ENCODE measurements at regions not wholly inside any gene's neighbourhood (a gene's known extent, or its start where the extent isn't known, plus 50 kb on each side); places are given as distances from the start of the nearest gene placed in this dataset.

DNA sequence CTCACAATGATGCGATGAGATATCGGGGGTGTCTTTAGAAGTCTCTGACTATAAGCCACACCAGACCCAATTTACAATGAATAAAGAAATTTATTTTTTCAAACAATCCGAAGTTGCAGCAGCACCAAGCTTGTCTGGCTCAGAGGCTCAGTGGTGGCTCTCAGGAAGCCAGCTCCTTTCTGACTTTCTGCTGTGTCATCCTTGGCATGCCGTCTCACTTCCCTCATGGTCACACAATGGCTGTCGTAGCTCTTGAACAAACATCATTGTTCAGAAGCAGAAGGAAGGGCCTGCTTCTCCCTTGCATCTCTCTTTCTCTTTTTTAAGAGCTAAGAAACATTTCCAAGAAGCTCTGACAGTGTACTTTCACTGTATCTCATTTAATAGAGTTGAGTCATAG lies 299.0 kb downstream of the DOK5 start:
- no peak for TF ChIP-seq FOXM1 (IDR thresholded peaks at IDR 0.05; ENCODE audit: borderline replicate concordance, low read depth)
- TF ChIP-seq CEBPB (IDR thresholded peaks at IDR 0.05): no peak
- TF ChIP-seq ZBTB7A (IDR thresholded peaks at IDR 0.05; ENCODE audit: low read depth): no peak
- TF ChIP-seq, protein P1, sequence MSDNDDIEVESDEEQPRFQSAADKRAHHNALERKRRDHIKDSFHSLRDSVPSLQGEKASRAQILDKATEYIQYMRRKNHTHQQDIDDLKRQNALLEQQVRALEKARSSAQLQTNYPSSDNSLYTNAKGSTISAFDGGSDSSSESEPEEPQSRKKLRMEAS (IDR thresholded peaks at IDR 0.05): no peak
- no peak for TF ChIP-seq EGR1 (IDR thresholded peaks at IDR 0.05)
- no peak for TF ChIP-seq YY1 (IDR thresholded peaks at IDR 0.05; ENCODE audit: low read depth)
- no peak for TF ChIP-seq TAF1 (IDR thresholded peaks at IDR 0.05; ENCODE audit: low read depth)
- TF ChIP-seq TEAD4 (IDR thresholded peaks at IDR 0.05): no peak
- no peak for TF ChIP-seq NFIC (IDR thresholded peaks at IDR 0.05)
- TF ChIP-seq CREB1 (IDR thresholded peaks at IDR 0.05; ENCODE audit: low read depth): no peak
- no peak for TF ChIP-seq TCF12 (IDR thresholded peaks at IDR 0.05; ENCODE audit: low read depth)
- TF ChIP-seq, protein P2, sequence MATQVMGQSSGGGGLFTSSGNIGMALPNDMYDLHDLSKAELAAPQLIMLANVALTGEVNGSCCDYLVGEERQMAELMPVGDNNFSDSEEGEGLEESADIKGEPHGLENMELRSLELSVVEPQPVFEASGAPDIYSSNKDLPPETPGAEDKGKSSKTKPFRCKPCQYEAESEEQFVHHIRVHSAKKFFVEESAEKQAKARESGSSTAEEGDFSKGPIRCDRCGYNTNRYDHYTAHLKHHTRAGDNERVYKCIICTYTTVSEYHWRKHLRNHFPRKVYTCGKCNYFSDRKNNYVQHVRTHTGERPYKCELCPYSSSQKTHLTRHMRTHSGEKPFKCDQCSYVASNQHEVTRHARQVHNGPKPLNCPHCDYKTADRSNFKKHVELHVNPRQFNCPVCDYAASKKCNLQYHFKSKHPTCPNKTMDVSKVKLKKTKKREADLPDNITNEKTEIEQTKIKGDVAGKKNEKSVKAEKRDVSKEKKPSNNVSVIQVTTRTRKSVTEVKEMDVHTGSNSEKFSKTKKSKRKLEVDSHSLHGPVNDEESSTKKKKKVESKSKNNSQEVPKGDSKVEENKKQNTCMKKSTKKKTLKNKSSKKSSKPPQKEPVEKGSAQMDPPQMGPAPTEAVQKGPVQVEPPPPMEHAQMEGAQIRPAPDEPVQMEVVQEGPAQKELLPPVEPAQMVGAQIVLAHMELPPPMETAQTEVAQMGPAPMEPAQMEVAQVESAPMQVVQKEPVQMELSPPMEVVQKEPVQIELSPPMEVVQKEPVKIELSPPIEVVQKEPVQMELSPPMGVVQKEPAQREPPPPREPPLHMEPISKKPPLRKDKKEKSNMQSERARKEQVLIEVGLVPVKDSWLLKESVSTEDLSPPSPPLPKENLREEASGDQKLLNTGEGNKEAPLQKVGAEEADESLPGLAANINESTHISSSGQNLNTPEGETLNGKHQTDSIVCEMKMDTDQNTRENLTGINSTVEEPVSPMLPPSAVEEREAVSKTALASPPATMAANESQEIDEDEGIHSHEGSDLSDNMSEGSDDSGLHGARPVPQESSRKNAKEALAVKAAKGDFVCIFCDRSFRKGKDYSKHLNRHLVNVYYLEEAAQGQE (IDR thresholded peaks at IDR 0.05; ENCODE audit: low read depth): no peak
- no peak for TF ChIP-seq EP300 (IDR thresholded peaks at IDR 0.05; ENCODE audit: borderline replicate concordance)
- TF ChIP-seq RAD21 (IDR thresholded peaks at IDR 0.05; ENCODE audit: low read depth): no peak
- TF ChIP-seq, protein P3, sequence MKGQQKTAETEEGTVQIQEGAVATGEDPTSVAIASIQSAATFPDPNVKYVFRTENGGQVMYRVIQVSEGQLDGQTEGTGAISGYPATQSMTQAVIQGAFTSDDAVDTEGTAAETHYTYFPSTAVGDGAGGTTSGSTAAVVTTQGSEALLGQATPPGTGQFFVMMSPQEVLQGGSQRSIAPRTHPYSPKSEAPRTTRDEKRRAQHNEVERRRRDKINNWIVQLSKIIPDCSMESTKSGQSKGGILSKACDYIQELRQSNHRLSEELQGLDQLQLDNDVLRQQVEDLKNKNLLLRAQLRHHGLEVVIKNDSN (IDR thresholded peaks at IDR 0.05): no peak

DNA sequence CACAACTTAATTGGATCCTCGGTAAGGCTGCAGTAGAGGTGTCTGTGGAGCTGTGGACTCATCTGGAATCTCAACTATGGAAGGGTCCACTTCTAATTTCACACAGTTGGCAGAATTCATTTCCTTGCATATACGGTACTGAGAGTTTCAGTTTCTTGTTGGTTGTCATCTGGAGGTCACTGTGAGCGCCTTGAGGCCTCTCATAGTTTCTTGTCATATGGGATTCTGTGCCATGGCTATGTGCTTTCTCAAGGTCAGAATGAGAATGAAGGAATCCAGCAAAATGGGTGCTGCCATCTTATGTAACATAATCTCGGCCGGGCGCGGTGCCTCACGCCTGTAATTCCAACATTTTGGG lies 298.2 kb downstream of the DOK5 start:
- TF ChIP-seq CREB1 (IDR thresholded peaks at IDR 0.05; ENCODE audit: low read depth): no peak

DNA sequence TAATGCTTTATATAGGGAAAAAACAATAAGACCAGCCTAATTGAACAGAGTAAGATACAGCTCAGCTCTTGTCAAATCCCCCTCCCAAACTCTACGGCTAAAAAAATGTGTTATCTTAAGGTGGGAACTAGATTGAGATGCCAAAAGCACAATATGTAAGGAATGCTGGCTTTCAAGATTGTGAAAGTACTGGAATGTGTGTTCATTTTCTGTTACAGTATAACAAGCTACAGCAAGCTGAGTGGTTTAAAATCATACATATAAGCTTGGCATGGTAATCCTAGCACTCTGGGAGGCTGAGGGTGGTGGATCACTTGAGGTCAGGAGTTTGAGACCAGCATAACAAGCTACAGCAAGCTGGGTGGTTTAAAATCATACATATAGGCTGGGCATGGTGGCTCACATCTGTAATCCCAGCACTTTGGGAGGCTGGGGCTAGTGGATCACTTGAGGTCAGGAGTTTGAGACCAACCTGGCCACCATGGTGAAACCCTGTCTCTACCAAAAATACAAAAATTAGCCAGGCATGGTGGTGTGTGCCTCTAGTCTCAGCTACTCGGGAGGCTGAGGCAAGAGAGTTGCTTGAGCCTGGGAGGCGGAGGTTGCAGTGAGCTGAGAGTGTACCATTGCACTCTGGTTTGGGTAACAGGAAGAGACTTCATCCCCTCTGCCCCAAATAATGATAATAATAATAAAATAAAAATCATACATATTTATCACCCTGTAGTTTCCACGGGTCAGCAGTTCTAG lies 297.7 kb downstream of the DOK5 start:
- TF ChIP-seq CEBPB (IDR thresholded peaks at IDR 0.05) (no peak), CREB1 (IDR thresholded peaks at IDR 0.05; ENCODE audit: low read depth) (no peak), TCF12 (IDR thresholded peaks at IDR 0.05; ENCODE audit: low read depth) (no peak)
- TF ChIP-seq, protein P1 (IDR thresholded peaks at IDR 0.05): no peak

DNA sequence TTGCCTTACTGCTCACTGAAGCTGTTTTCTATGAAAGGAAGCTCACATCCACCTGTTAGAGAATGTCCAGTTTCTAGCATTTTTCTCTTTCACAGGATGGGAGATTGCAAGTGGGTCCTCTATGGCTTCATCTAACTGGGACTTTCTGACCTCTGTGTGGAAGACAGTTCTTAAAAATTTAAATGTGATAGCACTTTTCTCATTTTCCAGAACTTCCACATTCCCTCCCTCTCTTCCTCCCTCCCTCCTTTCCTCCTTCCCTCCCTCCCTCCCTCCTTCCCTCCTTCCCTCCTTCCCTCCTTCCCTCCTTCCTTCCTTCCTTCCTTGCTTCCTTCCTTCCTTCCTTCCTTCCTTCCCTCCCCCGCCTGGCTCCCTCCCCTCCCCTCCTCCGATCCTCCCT lies 291.1 kb downstream of the DOK5 start:
- TF ChIP-seq, protein P1 (IDR thresholded peaks at IDR 0.05): no peak
- TF ChIP-seq EGR1 (IDR thresholded peaks at IDR 0.05): no peak
- TF ChIP-seq CEBPB (IDR thresholded peaks at IDR 0.05): no peak
- TF ChIP-seq NFIC (IDR thresholded peaks at IDR 0.05): no peak
- no peak for TF ChIP-seq FOXM1 (IDR thresholded peaks at IDR 0.05; ENCODE audit: borderline replicate concordance, low read depth)
- TF ChIP-seq, protein P2 (IDR thresholded peaks at IDR 0.05; ENCODE audit: low read depth): no peak
- no peak for TF ChIP-seq TAF1 (IDR thresholded peaks at IDR 0.05; ENCODE audit: low read depth)
- no peak for TF ChIP-seq TCF12 (IDR thresholded peaks at IDR 0.05; ENCODE audit: low read depth)
- TF ChIP-seq CREB1 (IDR thresholded peaks at IDR 0.05; ENCODE audit: low read depth): no peak
- no peak for TF ChIP-seq TEAD4 (IDR thresholded peaks at IDR 0.05)
- TF ChIP-seq RAD21 (IDR thresholded peaks at IDR 0.05; ENCODE audit: low read depth): no peak
- TF ChIP-seq, protein P3 (IDR thresholded peaks at IDR 0.05): no peak
- no peak for TF ChIP-seq YY1 (IDR thresholded peaks at IDR 0.05; ENCODE audit: low read depth)
- TF ChIP-seq EP300 (IDR thresholded peaks at IDR 0.05; ENCODE audit: borderline replicate concordance): no peak
- no peak for TF ChIP-seq ZBTB7A (IDR thresholded peaks at IDR 0.05; ENCODE audit: low read depth)

DNA sequence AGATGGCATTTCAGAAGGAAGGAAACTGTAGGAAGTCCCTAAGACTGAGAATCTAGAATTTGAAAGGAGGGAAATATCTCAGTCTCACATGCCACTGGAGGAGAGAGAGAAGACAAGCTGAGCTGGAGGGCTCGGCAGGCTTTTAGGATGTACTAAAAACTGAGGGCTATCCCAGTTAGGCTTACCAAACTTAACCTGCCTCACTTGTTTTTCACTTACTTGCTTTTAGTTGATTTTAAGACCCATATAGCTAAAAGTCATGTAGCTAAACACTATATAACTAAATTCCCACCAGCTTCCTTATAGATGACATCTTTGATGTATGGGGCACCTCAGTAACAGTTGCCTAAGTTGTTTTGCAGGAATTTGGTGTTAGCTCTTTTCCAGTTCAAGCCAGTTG lies 288.0 kb downstream of the DOK5 start:
- TF ChIP-seq RAD21 (IDR thresholded peaks at IDR 0.05; ENCODE audit: low read depth): no peak
- TF ChIP-seq, protein P3 (IDR thresholded peaks at IDR 0.05): no peak
- no peak for TF ChIP-seq EP300 (IDR thresholded peaks at IDR 0.05; ENCODE audit: borderline replicate concordance)
- no peak for TF ChIP-seq TEAD4 (IDR thresholded peaks at IDR 0.05)

DNA sequence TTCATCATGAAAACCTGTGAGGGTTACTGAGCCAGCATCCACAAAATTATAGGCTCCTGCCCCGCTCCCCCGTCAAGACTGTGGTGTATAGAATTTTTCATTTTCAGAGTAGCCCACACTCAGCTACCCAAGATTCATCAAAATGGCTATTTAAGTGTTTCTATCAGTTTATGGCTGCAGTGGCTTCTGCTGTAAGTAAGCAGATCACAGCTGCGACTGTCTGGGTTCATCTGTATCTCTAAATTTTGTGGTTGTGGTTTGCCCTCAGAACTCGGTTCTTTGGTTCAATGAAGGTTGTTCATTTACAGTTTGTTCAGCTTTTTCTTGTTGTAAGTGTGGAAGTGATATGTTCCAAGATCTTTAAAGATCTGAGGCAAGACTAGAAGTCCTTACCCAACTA lies 284.2 kb downstream of the DOK5 start:
- TF ChIP-seq EP300 (IDR thresholded peaks at IDR 0.05; ENCODE audit: borderline replicate concordance) (no peak), YY1 (IDR thresholded peaks at IDR 0.05; ENCODE audit: low read depth) (no peak), TCF12 (IDR thresholded peaks at IDR 0.05; ENCODE audit: low read depth) (no peak), CEBPB (IDR thresholded peaks at IDR 0.05) (no peak), ZBTB7A (IDR thresholded peaks at IDR 0.05; ENCODE audit: low read depth) (no peak), TEAD4 (IDR thresholded peaks at IDR 0.05) (no peak), NFIC (IDR thresholded peaks at IDR 0.05) (no peak), EGR1 (IDR thresholded peaks at IDR 0.05) (no peak), RAD21 (IDR thresholded peaks at IDR 0.05; ENCODE audit: low read depth) (no peak), FOXM1 (IDR thresholded peaks at IDR 0.05; ENCODE audit: borderline replicate concordance, low read depth) (no peak), CREB1 (IDR thresholded peaks at IDR 0.05; ENCODE audit: low read depth) (no peak), TAF1 (IDR thresholded peaks at IDR 0.05; ENCODE audit: low read depth) (no peak)
- TF ChIP-seq, protein P1 (IDR thresholded peaks at IDR 0.05): no peak
- TF ChIP-seq, protein P2 (IDR thresholded peaks at IDR 0.05; ENCODE audit: low read depth): no peak
- TF ChIP-seq, protein P3 (IDR thresholded peaks at IDR 0.05): no peak
